ENCODE measurements at regions not wholly inside any gene's neighbourhood (a gene's known extent, or its start where the extent isn't known, plus 50 kb on each side); places are given as distances from the start of the nearest gene placed in this dataset.

- TF ChIP-seq EZH2 (IDR thresholded peaks at IDR 0.05; ENCODE audit: borderline replicate concordance, insufficient read depth, low read depth, low read length, poor library complexity, severe bottlenecking) (no peak), CTCF (IDR thresholded peaks at IDR 0.05) (no peak)
Observed at GRCh38 chr7:130919316-130920103, 185.5 kb upstream of the KLF14 start.

All from B cell (primary cell).